HEK293T (cell line): ENCODE measurements at regions not wholly inside any gene's neighbourhood (a gene's known extent, or its start where the extent isn't known, plus 50 kb on each side); places are given as distances from the start of the nearest gene placed in this dataset.
"Not testable (repeated sequence)": the region's sequence is repeated elsewhere in the genome, so short reads cannot be mapped to it uniquely, and the experiment has no call there.

Experiments used
- CTCF ChIA-PET: fragments of 350-600 bp; formaldehyde crosslinking; extraction: SDS; loops from one replicate; lab custom pipeline; 2021; ENCODE audit warnings: antibody characterized with exemption, inconsistent platforms; lab: Yijun Ruan, JAX
- POLR2A ChIA-PET: fragments of 350-600 bp; formaldehyde crosslinking; extraction: SDS; loops from one replicate; lab custom pipeline; 2020; ENCODE audit warnings: antibody characterized with exemption, inconsistent platforms; lab: Yijun Ruan, JAX
- DNase-seq: peaks from one replicate; pipeline ENCODE4 v3.0.0; 2012; ENCODE audit warnings: mixed read lengths; ENCODE audit errors: extremely low spot score
- ARNT ChIP-seq: fragments of 450-650 bp; IDR thresholded peaks from 2 replicates; pipeline ENCODE4 v1.6.1; 2017; ENCODE audit warnings: mild to moderate bottlenecking
- BHLHE40 ChIP-seq: fragments of 450-650 bp; IDR thresholded peaks from 2 replicates; pipeline ENCODE4 v1.6.1; 2016; ENCODE audit warnings: mild to moderate bottlenecking, moderate library complexity, borderline replicate concordance
- CTBP1 ChIP-seq: fragments of 450-650 bp; IDR thresholded peaks from 2 replicates; pipeline ENCODE4 v1.6.1; 2016; ENCODE audit warnings: borderline replicate concordance
- ELF4 ChIP-seq: fragments of 450-650 bp; IDR thresholded peaks from 2 replicates; pipeline ENCODE4 v1.6.1; 2017; ENCODE audit warnings: antibody characterized with exemption
- FOXA1 ChIP-seq: fragments of 450-650 bp; IDR thresholded peaks from 2 replicates; pipeline ENCODE4 v1.6.1; 2016; ENCODE audit warnings: mild to moderate bottlenecking
- FOXK2 ChIP-seq: fragments of 450-650 bp; IDR thresholded peaks from 2 replicates; pipeline ENCODE4 v1.6.1; 2016; ENCODE audit warnings: mild to moderate bottlenecking
- FOXM1 ChIP-seq: fragments of 450-650 bp; IDR thresholded peaks from 2 replicates; pipeline ENCODE4 v1.6.1; 2017; ENCODE audit warnings: mild to moderate bottlenecking, borderline replicate concordance
- HDGF ChIP-seq: fragments of 450-650 bp; IDR thresholded peaks from 2 replicates; pipeline ENCODE4 v1.6.1; 2017; ENCODE audit warnings: antibody characterized with exemption, borderline replicate concordance
- L3MBTL2 ChIP-seq: fragments of 450-650 bp; conservative IDR thresholded peaks from 2 replicates; pipeline ENCODE4 v1.6.1; 2016; ENCODE audit warnings: mild to moderate bottlenecking
- LEF1 ChIP-seq: fragments of 450-650 bp; IDR thresholded peaks from 2 replicates; pipeline ENCODE4 v1.6.1; 2017; ENCODE audit warnings: mild to moderate bottlenecking, borderline replicate concordance
- NFRKB ChIP-seq: fragments of 450-650 bp; IDR thresholded peaks from 2 replicates; pipeline ENCODE4 v1.6.1; 2016; ENCODE audit warnings: mild to moderate bottlenecking, moderate library complexity
- PKNOX1 ChIP-seq: fragments of 450-650 bp; IDR thresholded peaks from 2 replicates; pipeline ENCODE4 v1.6.1; 2016
- SP1 ChIP-seq: fragments of 450-650 bp; IDR thresholded peaks from 2 replicates; pipeline ENCODE4 v1.6.1; 2017
- SUZ12 ChIP-seq: fragments of 450-650 bp; IDR thresholded peaks from 2 replicates; pipeline ENCODE4 v1.6.1; 2016; ENCODE audit warnings: mild to moderate bottlenecking
- TARDBP ChIP-seq: fragments of 450-650 bp; IDR thresholded peaks from 2 replicates; pipeline ENCODE4 v1.6.1; 2016
- ZNF384 ChIP-seq: fragments of 450-650 bp; IDR thresholded peaks from 2 replicates; pipeline ENCODE4 v1.6.1; 2016

- TF ChIP-seq ZNF384, result no peak
- no peak for TF ChIP-seq ARNT
- TF ChIP-seq NFRKB, result no peak
- no peak for TF ChIP-seq PKNOX1
- no peak for TF ChIP-seq SP1
- no peak for TF ChIP-seq SUZ12
- TF ChIP-seq FOXK2, result no peak
- ChIA-PET POLR2A (no interaction called here), CTCF (no interaction called here)
- DNase-seq, result no peak
Observed at GRCh38 chr2:47720559-47720958, 62.4 kb upstream of the MSH6 start.

- TF ChIP-seq PKNOX1 (no peak), CTBP1 (no peak), SP1 (no peak), ARNT (no peak), SUZ12 (no peak), LEF1 (no peak), FOXM1 (no peak), FOXK2 (no peak), BHLHE40 (no peak), NFRKB (no peak), FOXA1 (no peak), TARDBP (no peak), HDGF (no peak)
- DNase-seq, result no peak
- ChIA-PET CTCF (no interaction called here), POLR2A (no interaction called here)
Observed at GRCh38 chr2:47720036-47720435, 62.9 kb upstream of the MSH6 start.

- no peak for TF ChIP-seq ARNT
- TF ChIP-seq HDGF, result no peak
- no peak for TF ChIP-seq TARDBP
- no peak for TF ChIP-seq NFRKB
- no peak for TF ChIP-seq FOXM1
- TF ChIP-seq PKNOX1, result no peak
- no peak for TF ChIP-seq BHLHE40
- TF ChIP-seq L3MBTL2, result no peak
- no peak for TF ChIP-seq SP1
- TF ChIP-seq LEF1, result no peak
- TF ChIP-seq ZNF384, result no peak
- no peak for TF ChIP-seq CTBP1
- TF ChIP-seq ELF4, result no peak
- no peak for TF ChIP-seq FOXK2
- TF ChIP-seq FOXA1, result no peak
- no peak for TF ChIP-seq SUZ12
- ChIA-PET CTCF (no interaction called here), POLR2A (no interaction called here)
- no peak for DNase-seq
Observed at GRCh38 chr2:47719099-47719498, 63.8 kb upstream of the MSH6 start.

GRCh38 chr2:47716307-47716706 lies 66.6 kb upstream of the MSH6 start:
- CTCF ChIA-PET, POLR2A ChIA-PET, DNase-seq: not testable (repeated sequence)

- DNase-seq, result no peak
- ChIA-PET POLR2A (no interaction called here), CTCF (no interaction called here)
- TF ChIP-seq TARDBP, result no peak
- no peak for TF ChIP-seq L3MBTL2
- TF ChIP-seq HDGF, result no peak
- no peak for TF ChIP-seq ELF4
- no peak for TF ChIP-seq SP1
- TF ChIP-seq FOXK2, result no peak
- TF ChIP-seq PKNOX1, result no peak
- no peak for TF ChIP-seq ARNT
- TF ChIP-seq FOXM1, result no peak
- TF ChIP-seq SUZ12, result no peak
- TF ChIP-seq NFRKB, result no peak
Observed at GRCh38 chr2:47715552-47715951, 67.4 kb upstream of the MSH6 start.

GRCh38 chr2:47708801-47709499 lies 74.0 kb upstream of the MSH6 start:
- DNase-seq, result no peak
- no peak for TF ChIP-seq ARNT
- no peak for TF ChIP-seq PKNOX1
- no peak for TF ChIP-seq FOXA1
- no peak for TF ChIP-seq SP1
- TF ChIP-seq ELF4, result no peak
- no peak for TF ChIP-seq FOXM1
- TF ChIP-seq FOXK2, result no peak
- TF ChIP-seq BHLHE40, result no peak
- TF ChIP-seq SUZ12, result no peak
- TF ChIP-seq TARDBP, result no peak
- TF ChIP-seq ZNF384, result no peak
- CTCF ChIA-PET, result no interaction called here
- POLR2A ChIA-PET, result no interaction called here
